Nephron (organoid): ENCODE measurements at regions not wholly inside any gene's neighbourhood (a gene's known extent, or its start where the extent isn't known, plus 50 kb on each side); places are given as distances from the start of the nearest gene placed in this dataset.

ENCODE experiments used
- H3K27ac Mint-ChIP-seq, 3 experiments: 2 replicates each; pipeline ENCODE4 v1.8.0; 2020; ENCODE audit warnings: mixed read lengths in 3 of 3, mild to moderate bottlenecking in 2 of 3, moderate library complexity in 1 of 3
- H3K27me3 Mint-ChIP-seq: 2 replicates; pipeline ENCODE4 v1.8.0; 2021; ENCODE audit warnings: low read depth, mild to moderate bottlenecking, moderate library complexity, mixed read lengths
- H3K36me3 Mint-ChIP-seq: 2 replicates; pipeline ENCODE4 v1.8.0; 2020; ENCODE audit warnings: low read depth, mixed read lengths
- H3K4me1 Mint-ChIP-seq: 2 replicates; pipeline ENCODE4 v1.8.0; 2020; ENCODE audit warnings: mixed read lengths
- H3K4me3 Mint-ChIP-seq, 3 experiments: 2 replicates each; pipeline ENCODE4 v1.8.0; 2020; ENCODE audit warnings: mild to moderate bottlenecking in 3 of 3, mixed read lengths in 3 of 3, moderate library complexity in 2 of 3
- H3K9me3 Mint-ChIP-seq: 2 replicates; pipeline ENCODE4 v1.8.0; 2020; ENCODE audit warnings: mixed read lengths
- TF ChIP-seq, protein P1 (sequence below), 3 experiments: fragments of 200-600 bp; sonication (generic); IDR thresholded peaks; one replicate each; pipeline ENCODE4 v1.5.0; 2021; ENCODE audit warnings: antibody characterized with exemption in 3 of 3; ENCODE audit not compliant: unreplicated experiment in 3 of 3

GRCh38 chr3:76873532-76874242 is 166.2 kb upstream of the ROBO2 start:
- H3K36me3 Mint-ChIP-seq: no peaks in the 10 kb centered on the region

DNA sequence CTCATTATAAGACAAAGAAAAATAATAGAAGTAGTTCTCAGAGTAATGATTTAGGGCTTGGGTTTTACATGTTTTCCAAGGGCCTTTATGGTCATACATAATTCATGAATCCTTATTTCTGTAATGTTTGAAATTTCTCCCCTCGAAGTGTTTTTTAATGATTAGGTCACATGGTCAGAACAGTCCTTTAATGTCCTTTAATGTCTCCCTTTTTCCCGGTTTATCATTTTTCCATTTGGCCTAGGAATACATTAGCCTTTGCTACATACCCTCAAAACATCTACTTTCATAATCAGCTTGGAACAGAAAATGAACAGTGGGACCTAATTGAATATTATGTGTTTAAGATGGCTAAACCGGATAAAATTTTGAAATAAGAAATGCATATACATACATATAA is 159.9 kb upstream of the ROBO2 start:
- peak overlapping the region in 1 of 3 experiments; percentile 2 for H3K27ac Mint-ChIP-seq
- TF ChIP-seq, protein P1, sequence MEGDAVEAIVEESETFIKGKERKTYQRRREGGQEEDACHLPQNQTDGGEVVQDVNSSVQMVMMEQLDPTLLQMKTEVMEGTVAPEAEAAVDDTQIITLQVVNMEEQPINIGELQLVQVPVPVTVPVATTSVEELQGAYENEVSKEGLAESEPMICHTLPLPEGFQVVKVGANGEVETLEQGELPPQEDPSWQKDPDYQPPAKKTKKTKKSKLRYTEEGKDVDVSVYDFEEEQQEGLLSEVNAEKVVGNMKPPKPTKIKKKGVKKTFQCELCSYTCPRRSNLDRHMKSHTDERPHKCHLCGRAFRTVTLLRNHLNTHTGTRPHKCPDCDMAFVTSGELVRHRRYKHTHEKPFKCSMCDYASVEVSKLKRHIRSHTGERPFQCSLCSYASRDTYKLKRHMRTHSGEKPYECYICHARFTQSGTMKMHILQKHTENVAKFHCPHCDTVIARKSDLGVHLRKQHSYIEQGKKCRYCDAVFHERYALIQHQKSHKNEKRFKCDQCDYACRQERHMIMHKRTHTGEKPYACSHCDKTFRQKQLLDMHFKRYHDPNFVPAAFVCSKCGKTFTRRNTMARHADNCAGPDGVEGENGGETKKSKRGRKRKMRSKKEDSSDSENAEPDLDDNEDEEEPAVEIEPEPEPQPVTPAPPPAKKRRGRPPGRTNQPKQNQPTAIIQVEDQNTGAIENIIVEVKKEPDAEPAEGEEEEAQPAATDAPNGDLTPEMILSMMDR (IDR thresholded peaks at IDR 0.05; ENCODE audit: unreplicated experiment in 3 of 3): no peak
- H3K27me3 Mint-ChIP-seq: no peaks in the 10 kb centered on the region
- no peaks in the 10 kb centered on the region for H3K36me3 Mint-ChIP-seq
- H3K4me3 Mint-ChIP-seq: no peak overlapping the region
- no peaks in the 10 kb centered on the region for H3K4me1 Mint-ChIP-seq
- H3K9me3 Mint-ChIP-seq: no peaks in the 10 kb centered on the region

More at GRCh38 chr3:76873532-76874242, 166.2 kb upstream of the ROBO2 start:
- H3K4me1 Mint-ChIP-seq: peaks cover 14% of the 10 kb centered on the region
- TF ChIP-seq, protein P1 (IDR thresholded peaks at IDR 0.05; ENCODE audit: unreplicated experiment in 3 of 3): no peak
- H3K27ac Mint-ChIP-seq: peak overlapping the region; percentile 93 to 96 (median 95)
- H3K27me3 Mint-ChIP-seq: no peaks in the 10 kb centered on the region
- no peaks in the 10 kb centered on the region for H3K9me3 Mint-ChIP-seq
- H3K4me3 Mint-ChIP-seq: peak overlapping the region in 1 of 3 experiments; percentile 24

DNA sequence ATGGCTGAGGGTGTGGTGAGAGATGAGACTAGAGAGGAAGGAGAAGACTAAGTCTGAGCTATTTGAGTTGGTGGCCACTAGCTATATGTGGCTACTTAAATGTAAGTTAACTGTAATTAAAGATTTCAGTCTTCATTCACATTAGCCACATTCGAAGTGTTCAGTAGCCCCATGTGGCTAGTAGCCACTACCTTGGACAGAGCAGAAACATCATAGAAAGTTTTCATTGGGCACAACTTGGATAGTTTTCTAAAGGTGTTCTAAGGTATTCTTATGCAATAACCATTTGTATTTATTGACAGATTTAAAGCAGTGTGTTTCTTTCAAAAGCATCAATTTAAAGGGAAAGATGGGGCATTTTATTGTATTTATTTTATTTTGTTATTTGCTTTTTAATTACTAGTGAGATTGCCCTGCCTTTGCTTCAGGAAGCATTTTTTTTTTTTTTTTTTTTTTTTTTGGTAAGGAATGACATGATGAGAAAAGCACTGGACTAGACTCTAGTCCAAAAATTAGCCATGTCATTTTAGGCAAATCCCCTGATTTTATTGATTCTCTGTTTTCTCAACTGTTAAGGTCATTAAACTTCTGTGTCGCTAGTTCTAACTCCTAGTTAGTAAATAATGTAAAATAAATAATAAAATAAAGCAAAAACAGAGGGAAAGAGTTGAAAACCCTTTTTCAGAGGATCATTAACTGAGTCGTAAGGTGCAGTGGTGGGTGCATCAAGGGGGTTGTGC is 153.0 kb upstream of the ROBO2 start:
- H3K27me3 Mint-ChIP-seq: no peaks in the 10 kb centered on the region
- no peaks in the 10 kb centered on the region for H3K36me3 Mint-ChIP-seq
- TF ChIP-seq, protein P1 (IDR thresholded peaks at IDR 0.05; ENCODE audit: unreplicated experiment in 3 of 3): no peak
- H3K9me3 Mint-ChIP-seq: no peaks in the 10 kb centered on the region
- H3K4me1 Mint-ChIP-seq: no peaks in the 10 kb centered on the region
- H3K4me3 Mint-ChIP-seq: no peak overlapping the region
- H3K27ac Mint-ChIP-seq: no peak overlapping the region

DNA sequence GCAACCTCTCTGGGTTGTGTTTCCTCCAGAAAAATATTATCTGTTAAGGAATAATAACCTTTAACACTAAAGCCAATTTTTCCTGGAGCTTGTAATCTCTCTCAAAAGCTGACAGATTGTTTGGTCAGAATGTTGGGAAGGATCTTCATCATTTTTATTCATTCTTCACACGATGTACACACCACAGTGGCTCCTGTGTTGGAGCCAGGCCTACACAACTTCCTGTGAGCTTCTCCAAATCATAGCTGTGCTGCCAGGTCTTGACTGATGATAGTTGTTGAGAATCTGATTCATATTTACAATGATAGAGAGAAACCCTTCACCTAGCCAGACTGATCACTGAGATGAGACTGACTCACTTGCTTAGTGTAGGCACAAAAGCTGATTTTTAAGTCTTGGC is 151.0 kb upstream of the ROBO2 start:
- no peaks in the 10 kb centered on the region for H3K4me1 Mint-ChIP-seq
- H3K27me3 Mint-ChIP-seq: no peaks in the 10 kb centered on the region
- no peaks in the 10 kb centered on the region for H3K9me3 Mint-ChIP-seq
- no peak overlapping the region for H3K4me3 Mint-ChIP-seq
- no peaks in the 10 kb centered on the region for H3K36me3 Mint-ChIP-seq
- H3K27ac Mint-ChIP-seq: no peak overlapping the region
- TF ChIP-seq, protein P1 (IDR thresholded peaks at IDR 0.05; ENCODE audit: unreplicated experiment in 3 of 3): no peak

GRCh38 chr3:76889911-76890310 is 150.0 kb upstream of the ROBO2 start:
- Mint-ChIP-seq H3K4me1 (no peaks in the 10 kb centered on the region), H3K36me3 (no peaks in the 10 kb centered on the region), H3K4me3 (no peak overlapping the region), H3K27ac (no peak overlapping the region), H3K9me3 (no peaks in the 10 kb centered on the region), H3K27me3 (no peaks in the 10 kb centered on the region)
- TF ChIP-seq, protein P1 (IDR thresholded peaks at IDR 0.05; ENCODE audit: unreplicated experiment in 3 of 3): no peak
